PFSK-1 (cell line): ENCODE measurements at regions not wholly inside any gene's neighbourhood (a gene's known extent, or its start where the extent isn't known, plus 50 kb on each side); places are given as distances from the start of the nearest gene placed in this dataset.

Source experiments
- FOXP2 ChIP-seq: optimal IDR thresholded peaks from 2 replicates; pipeline ENCODE3; 2011; ENCODE audit warnings: borderline replicate concordance, control low read depth, inconsistent platforms; ENCODE audit not compliant: insufficient read depth; ENCODE audit errors: extremely low read length, extremely low read depth
- POLR2AphosphoS5 ChIP-seq: IDR thresholded peaks from 2 replicates; pipeline ENCODE4 v1.6.1; 2012; ENCODE audit warnings: low read depth, mild to moderate bottlenecking, control low read depth, low read length, moderate library complexity
- REST ChIP-seq, 2 experiments: IDR thresholded peaks; 2 replicates each; pipeline versions ENCODE4 v1.6.1 to v1.8.0; 2011 to 2012; ENCODE audit warnings: low read depth in 2 of 2, low read length in 2 of 2, control low read depth in 1 of 2, inconsistent platforms in 1 of 2, mild to moderate bottlenecking in 1 of 2, moderate library complexity in 1 of 2; ENCODE audit not compliant: insufficient read depth in 1 of 2
- SIN3A ChIP-seq: IDR thresholded peaks from 2 replicates; pipeline ENCODE4 v1.6.1; 2012; ENCODE audit warnings: mild to moderate bottlenecking, low read length, moderate library complexity, borderline replicate concordance; ENCODE audit not compliant: insufficient read depth
- TAF1 ChIP-seq: IDR thresholded peaks from 2 replicates; pipeline ENCODE4 v1.6.1; 2012; ENCODE audit warnings: low read length, control low read depth, borderline replicate concordance; ENCODE audit not compliant: insufficient read depth

GRCh38 chr6:91437315-91437729 lies 850.5 kb upstream of the MAP3K7 start:
- TF ChIP-seq TAF1 (no peak), SIN3A (no peak), REST (IDR thresholded peaks at IDR 0.05; ENCODE audit: insufficient read depth in 1 of 2, low read depth in 2 of 2, low read length in 2 of 2) (no peak), POLR2AphosphoS5 (no peak), FOXP2 (no peak)

- TF ChIP-seq TAF1 (no peak), POLR2AphosphoS5 (no peak), FOXP2 (no peak), SIN3A (no peak), REST (IDR thresholded peaks at IDR 0.05; ENCODE audit: insufficient read depth in 1 of 2, low read depth in 2 of 2, low read length in 2 of 2) (no peak)
Measured at GRCh38 chr6:91436448-91436847, 849.6 kb upstream of the MAP3K7 start.

- TF ChIP-seq SIN3A (no peak), TAF1 (no peak), POLR2AphosphoS5 (no peak), REST (IDR thresholded peaks at IDR 0.05; ENCODE audit: insufficient read depth in 1 of 2, low read depth in 2 of 2, low read length in 2 of 2) (no peak), FOXP2 (no peak)
Measured at GRCh38 chr6:91435630-91436029, 848.8 kb upstream of the MAP3K7 start.

GRCh38 chr6:91434576-91434975 lies 847.7 kb upstream of the MAP3K7 start:
- TF ChIP-seq TAF1 = no peak
- no peak for TF ChIP-seq POLR2AphosphoS5

- TF ChIP-seq REST (IDR thresholded peaks at IDR 0.05; ENCODE audit: insufficient read depth in 1 of 2, low read depth in 2 of 2, low read length in 2 of 2) = no peak
- TF ChIP-seq SIN3A = no peak
- no peak for TF ChIP-seq TAF1
- no peak for TF ChIP-seq FOXP2
- TF ChIP-seq POLR2AphosphoS5 = no peak
Measured at GRCh38 chr6:91433660-91434534, 847.0 kb upstream of the MAP3K7 start.
